Femur (tissue), 1 donor: ENCODE measurements at regions not wholly inside any gene's neighbourhood (a gene's known extent, or its start where the extent isn't known, plus 50 kb on each side); places are given as distances from the start of the nearest gene placed in this dataset.
"Not testable (repeated sequence)": the region's sequence is repeated elsewhere in the genome, so short reads cannot be mapped to it uniquely, and the experiment has no call there.

Experiments used
- DNase-seq: peaks from one replicate; pipeline ENCODE4 v3.0.0-alpha.2; 2017

GRCh38 chr7:155397758-155398714, 59.9 kb upstream of the EN2 start:
- not testable (repeated sequence) for DNase-seq

- no peak for DNase-seq
Observed at GRCh38 chr7:155398944-155399343, 59.0 kb upstream of the EN2 start.

GRCh38 chr7:155399577-155399976, 58.4 kb upstream of the EN2 start:
- DNase-seq, result no peak

DNA sequence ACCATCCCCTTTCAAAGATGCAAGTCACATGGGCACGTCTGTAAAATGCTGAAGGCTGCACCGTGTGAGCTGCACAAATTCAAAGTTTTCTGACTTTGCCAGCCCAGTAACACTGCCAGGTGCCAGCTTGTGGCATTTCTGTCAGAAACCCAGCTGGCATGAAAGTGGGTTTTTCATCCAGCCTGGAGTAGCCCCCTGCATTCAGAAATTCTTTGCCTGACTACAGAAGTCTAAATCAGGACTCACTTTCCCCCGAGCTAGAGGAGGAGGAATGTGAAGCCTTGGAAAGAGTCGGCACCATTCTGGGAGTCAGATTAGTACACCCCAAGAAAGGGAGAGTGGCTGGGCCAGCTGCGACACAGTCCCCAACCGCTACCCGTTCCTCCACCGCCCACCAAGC, 56.7 kb upstream of the EN2 start:
- no peak for DNase-seq

- DNase-seq, result no peak
Observed at GRCh38 chr7:155401884-155402283, 56.0 kb upstream of the EN2 start.

DNA sequence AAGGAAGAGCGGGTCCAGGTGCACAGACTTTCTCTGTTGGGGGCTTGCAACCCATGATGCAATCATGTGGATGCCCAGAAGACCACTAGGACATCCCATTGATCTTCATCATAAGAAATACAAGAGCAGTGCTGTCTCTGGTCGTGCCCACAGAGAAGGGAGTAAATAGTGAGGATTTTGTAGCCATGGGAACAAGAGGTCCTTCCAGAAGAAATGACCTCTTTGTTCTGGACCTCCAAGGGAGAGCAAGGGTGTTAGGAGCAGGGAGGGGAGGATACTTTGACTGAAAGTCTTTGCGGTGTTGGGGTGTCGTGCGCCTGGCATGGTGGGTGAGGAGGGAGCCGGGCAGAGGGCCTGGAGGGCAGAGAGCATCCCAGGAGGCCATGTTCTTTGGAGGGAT, 55.0 kb upstream of the EN2 start:
- no peak for DNase-seq

GRCh38 chr7:155404976-155405375, 53.0 kb upstream of the EN2 start:
- DNase-seq, result no peak

DNA sequence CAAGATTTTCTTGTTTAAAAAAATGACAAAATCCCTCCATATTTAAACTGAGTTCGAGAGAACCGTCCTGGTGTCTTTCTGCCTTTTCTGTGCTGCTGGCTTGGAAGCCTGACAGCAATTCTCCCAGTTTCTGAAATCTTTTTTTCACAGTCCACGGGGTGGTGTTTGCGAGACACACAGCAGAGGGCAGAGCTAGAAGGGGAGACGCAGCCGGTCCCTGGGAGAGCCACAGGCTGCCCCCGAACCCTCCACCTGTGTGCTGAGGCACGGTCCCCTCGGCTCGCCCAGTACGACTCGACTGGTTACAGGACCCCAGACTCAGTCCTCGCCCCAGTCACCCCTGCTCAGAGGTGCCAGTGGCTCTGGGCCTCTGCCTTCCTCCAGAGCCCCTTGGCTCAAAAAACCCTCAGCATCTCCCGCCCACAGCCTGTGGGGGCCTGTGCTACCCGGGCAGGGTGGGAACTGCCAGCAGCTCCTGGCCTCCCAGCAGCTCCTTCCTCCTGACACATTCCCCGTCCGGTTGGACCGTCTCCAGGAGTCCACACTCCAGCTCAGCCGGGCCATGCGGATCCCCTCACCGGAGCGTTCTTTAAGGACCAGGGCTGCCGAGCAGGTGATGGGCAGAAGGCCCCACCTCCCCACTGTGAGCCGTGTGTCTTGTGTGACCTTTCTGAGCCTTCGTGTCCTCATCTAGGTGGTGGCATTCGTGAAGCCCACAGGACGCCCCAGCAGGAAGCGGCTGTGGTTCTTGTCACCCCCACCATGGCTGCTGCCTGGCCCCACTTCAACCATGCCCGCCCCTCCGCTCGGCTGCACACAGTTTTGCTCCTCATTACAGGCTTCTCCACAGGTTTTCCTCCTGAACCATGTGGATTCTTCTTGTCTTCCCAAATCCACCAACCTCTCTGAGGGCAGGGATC, 52.3 kb upstream of the EN2 start:
- DNase-seq, result no peak

GRCh38 chr7:155407799-155408198, 50.1 kb upstream of the EN2 start:
- DNase-seq, result no peak
